Coronary artery (tissue), 2 donors: ENCODE measurements at regions not wholly inside any gene's neighbourhood (a gene's known extent, or its start where the extent isn't known, plus 50 kb on each side); places are given as distances from the start of the nearest gene placed in this dataset.

Experiments used
- DNase-seq: peaks from one replicate; pipeline ENCODE4 v3.0.0-alpha.2; 2017; ENCODE audit warnings: low spot score
- H3K27ac ChIP-seq, 2 donors: fragments of 200-600 bp; sonication (generic); one replicate each; pipeline ENCODE4 v1.5.1; 2016 to 2019
- H3K4me3 ChIP-seq: fragments of 200-600 bp; sonication (generic); 2 replicates; pipeline ENCODE4 v1.5.1; 2016; ENCODE audit warnings: mild to moderate bottlenecking, moderate library complexity
- CTCF ChIP-seq: fragments of 200-600 bp; sonication (generic); IDR thresholded peaks from one replicate; pipeline ENCODE4 v1.5.1; 2019; ENCODE audit warnings: antibody characterized with exemption

GRCh38 chr6:74609871-74610270 lies 596.0 kb downstream of the COL12A1 start:
- no peak for DNase-seq
- Histone ChIP-seq H3K27ac (no peak overlapping the region), H3K4me3 (no peak overlapping the region)
- no peak for TF ChIP-seq CTCF

GRCh38 chr6:74607934-74608333 lies 597.9 kb downstream of the COL12A1 start:
- H3K4me3 ChIP-seq = no peak overlapping the region
- no peak for DNase-seq
- no peak overlapping the region for H3K27ac ChIP-seq
- TF ChIP-seq CTCF = no peak

GRCh38 chr6:74607468-74607867 lies 598.4 kb downstream of the COL12A1 start:
- no peak for DNase-seq
- Histone ChIP-seq H3K27ac (no peak overlapping the region), H3K4me3 (no peak overlapping the region)
- no peak for TF ChIP-seq CTCF

- no peak for DNase-seq
- peak overlapping the region in 1 of 2 donors; percentile 63 for H3K27ac ChIP-seq
- no peak for TF ChIP-seq CTCF
- H3K4me3 ChIP-seq = no peak overlapping the region
These were observed 599.2 kb downstream of the COL12A1 start for GRCh38 chr6:74606582-74607071.

GRCh38 chr6:74605922-74606581 lies 599.8 kb downstream of the COL12A1 start:
- H3K27ac ChIP-seq = peak overlapping the region in 1 of 2 donors; percentile 63
- no peak overlapping the region for H3K4me3 ChIP-seq
- DNase-seq = no peak
- TF ChIP-seq CTCF = no peak

- DNase-seq = no peak
- no peak overlapping the region for H3K27ac ChIP-seq
- no peak overlapping the region for H3K4me3 ChIP-seq
- TF ChIP-seq CTCF = no peak
These were observed 601.6 kb downstream of the COL12A1 start for GRCh38 chr6:74604279-74604678.

- Histone ChIP-seq H3K4me3 (no peak overlapping the region), H3K27ac (no peak overlapping the region)
- TF ChIP-seq CTCF = no peak
- DNase-seq = no peak
These were observed 602.4 kb downstream of the COL12A1 start for GRCh38 chr6:74603322-74604076.
